Body of pancreas (tissue), 4 donors: ENCODE measurements at regions not wholly inside any gene's neighbourhood (a gene's known extent, or its start where the extent isn't known, plus 50 kb on each side); places are given as distances from the start of the nearest gene placed in this dataset.

Experiments
- ATAC-seq: fragments of 150-250 bp; one replicate; pipeline ENCODE4 v1.9.1; 2016
- DNase-seq, 4 donors: peaks; one replicate each; pipeline ENCODE4 v3.0.0-alpha.2; 2019
- H3K27ac ChIP-seq, 4 donors: fragments of 200-600 bp; sonication (generic); 1 replicate in 3 of 4; 2 replicates in 1 of 4; pipeline versions ENCODE4 v1.5.1 to v1.6.1; 2016 to 2019; ENCODE audit warnings: mild to moderate bottlenecking in 1 of 4, mixed read lengths in 1 of 4, moderate library complexity in 1 of 4
- H3K27me3 ChIP-seq, 2 donors: fragments of 200-600 bp; sonication (generic); one replicate each; pipeline ENCODE4 v1.6.0; 2016; ENCODE audit warnings: mild to moderate bottlenecking in 1 of 2
- H3K36me3 ChIP-seq, 2 donors: fragments of 200-600 bp; sonication (generic); replicated peaks in 1 of 2; 2 replicates each; pipeline ENCODE4 v1.5.1; 2016; ENCODE audit warnings: low read depth in 2 of 2; ENCODE audit not compliant: insufficient read depth in 1 of 2
- H3K4me1 ChIP-seq: fragments of 200-600 bp; sonication (generic); one replicate; pipeline ENCODE4 v1.6.0; 2016
- H3K4me3 ChIP-seq, 2 donors: fragments of 200-600 bp; sonication (generic); 1 replicate in 1 of 2; 2 replicates in 1 of 2; pipeline ENCODE4 v1.5.1; 2016 to 2019
- H3K9me3 ChIP-seq, 3 donors: fragments of 200-600 bp; sonication (generic); 1 replicate in 2 of 3; 2 replicates in 1 of 3; pipeline ENCODE4 v1.5.1; 2016
- CTCF ChIP-seq, 7 experiments: fragments of 450-650 bp in 4 of 7; fragments of 200-600 bp in 3 of 7; sonication (generic) in 3 of 7; IDR thresholded peaks; one replicate each; pipeline ENCODE4 v1.5.1; 2016 to 2019; ENCODE audit warnings: antibody characterized with exemption in 7 of 7
- POLR2A ChIP-seq, 3 donors: fragments of 450-650 bp; IDR thresholded peaks; one replicate each; pipeline ENCODE4 v1.6.1; 2016; ENCODE audit warnings: antibody characterized with exemption in 3 of 3, mild to moderate bottlenecking in 2 of 3
- WGBS, 2 donors: methylation state at CpG; one replicate each; pipeline ENCODE4 v1.1.5; 2017; 5-methylcytosine and 5-hydroxymethylcytosine counted together
- intact Hi-C: fragments of 100-400 bp; cut with DNase I; formaldehyde crosslinking; loops from one replicate; pipeline ENCODE4 v1.15.1; 2023

- DNase-seq, result peak in 1 of 4 donors; percentile 9
These were observed 870.2 kb downstream of the BRD1 start for GRCh38 chr22:48957311-48957986.

GRCh38 chr22:48955351-48956311 lies 872.0 kb downstream of the BRD1 start:
- Histone ChIP-seq H3K27me3 (no peaks in the 10 kb centered on the region), H3K9me3 (no peaks in the 10 kb centered on the region), H3K27ac (no peak overlapping the region), H3K36me3 (no peaks in the 10 kb centered on the region), H3K4me1 (no peaks in the 10 kb centered on the region), H3K4me3 (no peak overlapping the region)
- ATAC-seq (no peak), DNase-seq (no peak)
- intact Hi-C loops, result no loop called here
- 72 to 75% methylated on average over 28 to 36 of the region's 36 CpGs for WGBS, 2 donors
- TF ChIP-seq CTCF (IDR thresholded peaks at IDR 0.05) (no peak), POLR2A (IDR thresholded peaks at IDR 0.05) (no peak)

More at GRCh38 chr22:48957311-48957986, 870.2 kb downstream of the BRD1 start:
- no peaks in the 10 kb centered on the region for H3K36me3 ChIP-seq
- H3K4me1 ChIP-seq, result no peaks in the 10 kb centered on the region
- WGBS, 2 donors, result 87 to 100% methylated on average over 1 to 21 of the region's 21 CpGs
- TF ChIP-seq POLR2A (IDR thresholded peaks at IDR 0.05), result no peak
- TF ChIP-seq CTCF (IDR thresholded peaks at IDR 0.05), result no peak
- H3K4me3 ChIP-seq, result no peak overlapping the region
- no peak overlapping the region for H3K27ac ChIP-seq
- no peaks in the 10 kb centered on the region for H3K27me3 ChIP-seq
- H3K9me3 ChIP-seq, result no peaks in the 10 kb centered on the region
- no peak for ATAC-seq
- intact Hi-C loops, result no loop called here

GRCh38 chr22:48954781-48955311 lies 872.8 kb downstream of the BRD1 start:
- 45 to 53% methylated on average over 15 to 16 of the region's 16 CpGs for WGBS, 2 donors

GRCh38 chr22:48953830-48954229 lies 873.8 kb downstream of the BRD1 start:
- intact Hi-C loops, result no loop called here
- DNase-seq (no peak), ATAC-seq (no peak)
- H3K4me1 ChIP-seq, result no peaks in the 10 kb centered on the region
- no peak overlapping the region for H3K4me3 ChIP-seq
- no peak overlapping the region for H3K27ac ChIP-seq
- WGBS, 2 donors, result 58 to 67% methylated on average over 11 of the region's 11 CpGs
- H3K9me3 ChIP-seq, result no peaks in the 10 kb centered on the region
- H3K36me3 ChIP-seq, result no peaks in the 10 kb centered on the region
- H3K27me3 ChIP-seq, result no peaks in the 10 kb centered on the region
- TF ChIP-seq POLR2A (IDR thresholded peaks at IDR 0.05), result no peak

More at GRCh38 chr22:48954781-48955311, 872.8 kb downstream of the BRD1 start:
- no peaks in the 10 kb centered on the region for H3K27me3 ChIP-seq
- no peak overlapping the region for H3K4me3 ChIP-seq
- no peaks in the 10 kb centered on the region for H3K4me1 ChIP-seq
- intact Hi-C loops, result no loop called here
- H3K27ac ChIP-seq, result no peak overlapping the region
- TF ChIP-seq POLR2A (IDR thresholded peaks at IDR 0.05), result no peak
- no peak for TF ChIP-seq CTCF (IDR thresholded peaks at IDR 0.05)
- DNase-seq (no peak), ATAC-seq (no peak)
- H3K9me3 ChIP-seq, result no peaks in the 10 kb centered on the region
- H3K36me3 ChIP-seq, result no peaks in the 10 kb centered on the region

GRCh38 chr22:48953103-48953720 lies 874.5 kb downstream of the BRD1 start:
- no peak for TF ChIP-seq CTCF (IDR thresholded peaks at IDR 0.05)
- DNase-seq, result no peak
- WGBS, 2 donors, result 65 to 78% methylated on average over 11 of the region's 11 CpGs

More at GRCh38 chr22:48953103-48953720, 874.5 kb downstream of the BRD1 start:
- H3K9me3 ChIP-seq, result no peaks in the 10 kb centered on the region
- no peaks in the 10 kb centered on the region for H3K36me3 ChIP-seq
- H3K4me3 ChIP-seq, result no peak overlapping the region
- intact Hi-C loops, result no loop called here
- no peaks in the 10 kb centered on the region for H3K4me1 ChIP-seq
- ATAC-seq, result no peak
- no peaks in the 10 kb centered on the region for H3K27me3 ChIP-seq
- no peak overlapping the region for H3K27ac ChIP-seq
